ENCODE measurements at regions not wholly inside any gene's neighbourhood (a gene's known extent, or its start where the extent isn't known, plus 50 kb on each side); places are given as distances from the start of the nearest gene placed in this dataset.

- Histone ChIP-seq H3K4me1 (no peaks in the 10 kb centered on the region), H3K4me3 (no peak overlapping the region), H3K36me3 (no peaks in the 10 kb centered on the region), H3K9me3 (no peaks in the 10 kb centered on the region), H3K27ac (no peak overlapping the region), H3K27me3 (no peaks in the 10 kb centered on the region)
- no peak for TF ChIP-seq CTCF (IDR thresholded peaks at IDR 0.05)
- TF ChIP-seq POLR2A (IDR thresholded peaks at IDR 0.05): no peak
- no peak for DNase-seq
These were observed 75.1 kb upstream of the PGBD5 start for GRCh38 chr1:230501242-230501641.

DNA sequence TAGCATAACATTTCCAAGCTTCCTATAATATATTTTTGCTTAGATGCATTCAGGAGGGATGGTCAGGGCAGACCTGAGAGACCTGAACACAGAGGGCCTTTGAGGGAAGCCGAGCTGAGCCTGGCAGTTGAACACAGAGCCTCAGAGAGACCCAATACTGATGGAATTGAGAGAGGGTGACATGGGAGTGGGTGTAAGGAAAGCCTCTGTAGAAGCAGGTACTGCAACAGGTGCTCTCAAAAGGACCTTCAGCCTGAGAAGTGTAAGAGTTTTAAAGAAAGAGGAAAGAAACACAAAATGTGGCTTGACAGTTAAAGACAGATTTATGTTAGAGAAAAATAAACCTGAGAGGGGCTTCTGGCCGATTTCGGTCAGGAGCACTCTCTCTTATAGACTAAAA lies 73.9 kb upstream of the PGBD5 start:
- no peak for TF ChIP-seq CTCF (IDR thresholded peaks at IDR 0.05)
- TF ChIP-seq POLR2A (IDR thresholded peaks at IDR 0.05): no peak
- Histone ChIP-seq H3K4me1 (no peaks in the 10 kb centered on the region), H3K9me3 (no peaks in the 10 kb centered on the region), H3K4me3 (no peak overlapping the region), H3K27me3 (no peaks in the 10 kb centered on the region), H3K36me3 (no peaks in the 10 kb centered on the region), H3K27ac (no peak overlapping the region)
- no peak for DNase-seq

GRCh38 chr1:230499496-230499895 lies 73.4 kb upstream of the PGBD5 start:
- no peaks in the 10 kb centered on the region for H3K36me3 ChIP-seq
- DNase-seq: no peak
- H3K27me3 ChIP-seq: no peaks in the 10 kb centered on the region
- no peak overlapping the region for H3K4me3 ChIP-seq
- TF ChIP-seq POLR2A (IDR thresholded peaks at IDR 0.05): no peak
- no peak for TF ChIP-seq CTCF (IDR thresholded peaks at IDR 0.05)
- no peaks in the 10 kb centered on the region for H3K9me3 ChIP-seq
- H3K4me1 ChIP-seq: no peaks in the 10 kb centered on the region
- no peak overlapping the region for H3K27ac ChIP-seq

GRCh38 chr1:230498704-230499103 lies 72.6 kb upstream of the PGBD5 start:
- Histone ChIP-seq H3K4me1 (no peaks in the 10 kb centered on the region), H3K27me3 (no peaks in the 10 kb centered on the region), H3K9me3 (no peaks in the 10 kb centered on the region), H3K4me3 (no peak overlapping the region), H3K27ac (no peak overlapping the region), H3K36me3 (no peaks in the 10 kb centered on the region)
- no peak for DNase-seq
- no peak for TF ChIP-seq POLR2A (IDR thresholded peaks at IDR 0.05)

GRCh38 chr1:230496451-230496850 lies 70.3 kb upstream of the PGBD5 start:
- TF ChIP-seq POLR2A (IDR thresholded peaks at IDR 0.05): no peak
- no peak for TF ChIP-seq CTCF (IDR thresholded peaks at IDR 0.05)
- Histone ChIP-seq H3K27me3 (no peaks in the 10 kb centered on the region), H3K36me3 (no peaks in the 10 kb centered on the region), H3K4me3 (no peak overlapping the region), H3K9me3 (no peaks in the 10 kb centered on the region), H3K27ac (no peak overlapping the region), H3K4me1 (no peaks in the 10 kb centered on the region)
- DNase-seq: no peak

- no peak overlapping the region for H3K4me3 ChIP-seq
- DNase-seq: no peak
- no peaks in the 10 kb centered on the region for H3K4me1 ChIP-seq
- no peak overlapping the region for H3K27ac ChIP-seq
- TF ChIP-seq CTCF (IDR thresholded peaks at IDR 0.05): no peak
- no peak for TF ChIP-seq POLR2A (IDR thresholded peaks at IDR 0.05)
- H3K36me3 ChIP-seq: no peaks in the 10 kb centered on the region
- no peaks in the 10 kb centered on the region for H3K27me3 ChIP-seq
- H3K9me3 ChIP-seq: no peaks in the 10 kb centered on the region
These were observed 69.8 kb upstream of the PGBD5 start for GRCh38 chr1:230495891-230496385.
